ENCODE measurements at regions not wholly inside any gene's neighbourhood (a gene's known extent, or its start where the extent isn't known, plus 50 kb on each side); places are given as distances from the start of the nearest gene placed in this dataset.

DNA sequence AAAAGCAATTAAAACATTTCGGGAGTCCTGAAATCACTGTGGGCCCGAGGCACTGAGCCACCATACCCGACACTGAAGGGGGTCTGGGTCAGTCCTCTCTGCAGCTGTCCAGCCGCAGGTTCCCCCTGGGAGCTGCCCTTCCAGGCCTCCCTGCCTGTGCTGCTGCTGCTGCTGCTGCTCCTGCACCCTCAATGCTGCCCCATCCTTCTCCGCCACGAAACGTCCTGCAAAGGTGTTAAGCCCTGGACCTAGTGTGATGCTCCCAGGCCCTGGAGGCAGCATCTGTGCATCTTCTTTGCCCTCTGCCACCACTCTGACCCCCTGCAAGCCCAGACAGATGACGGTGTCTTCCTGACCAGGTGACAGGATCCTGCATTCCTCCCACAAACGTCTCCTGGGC is 513.3 kb downstream of the NPHP4 start:
- no peaks in the 10 kb centered on the region for H3K36me3 ChIP-seq (ENCODE audit: control insufficient read depth, low read depth, low read length)
- H3K4me3 ChIP-seq (ENCODE audit: low read length): no peak overlapping the region
- H3K27me3 ChIP-seq (ENCODE audit: control insufficient read depth, insufficient read depth, low read length): peaks cover 5% of the 10 kb centered on the region
- no peak overlapping the region for H3K9ac ChIP-seq (ENCODE audit: low read length)
- H3K9me3 ChIP-seq (ENCODE audit: control insufficient read depth, low read depth, low read length): no peaks in the 10 kb centered on the region
- H3K4me1 ChIP-seq (ENCODE audit: control insufficient read depth, low read depth, low read length): peaks cover 12% of the 10 kb centered on the region
- H3K27ac ChIP-seq (ENCODE audit: low read length): no peak overlapping the region

DNA sequence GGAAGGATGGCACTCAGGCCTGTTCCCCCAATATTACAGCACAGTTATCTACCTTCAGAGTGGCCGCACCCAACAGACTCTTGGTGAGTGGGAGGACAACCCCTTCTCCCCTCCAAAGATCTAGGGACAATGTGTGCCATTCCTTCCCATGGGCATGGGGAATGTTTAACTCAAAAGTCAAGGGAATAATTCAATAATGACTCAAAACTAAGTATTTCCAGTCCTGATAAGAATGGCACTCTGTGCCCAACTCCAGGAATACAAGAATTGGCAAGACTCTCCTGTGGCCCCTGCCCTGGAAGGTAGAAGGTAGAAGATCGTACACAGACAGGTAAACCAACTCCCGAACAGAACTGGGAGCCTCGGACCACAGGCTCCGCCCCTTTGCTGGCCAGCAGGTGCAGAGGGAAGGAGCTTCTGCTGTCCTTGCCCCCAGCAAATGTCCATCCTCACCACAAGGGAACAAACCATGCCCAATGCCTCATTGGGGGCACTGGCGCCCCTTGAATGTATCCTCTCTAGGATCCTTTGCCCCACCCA is 514.0 kb downstream of the NPHP4 start:
- no peaks in the 10 kb centered on the region for H3K36me3 ChIP-seq (ENCODE audit: control insufficient read depth, low read depth, low read length)
- peaks cover 12% of the 10 kb centered on the region for H3K4me1 ChIP-seq (ENCODE audit: control insufficient read depth, low read depth, low read length)
- H3K27me3 ChIP-seq (ENCODE audit: control insufficient read depth, insufficient read depth, low read length): peaks cover 5% of the 10 kb centered on the region
- no peak overlapping the region for H3K4me3 ChIP-seq (ENCODE audit: low read length)
- H3K9ac ChIP-seq (ENCODE audit: low read length): no peak overlapping the region
- H3K27ac ChIP-seq (ENCODE audit: low read length): no peak overlapping the region
- no peaks in the 10 kb centered on the region for H3K9me3 ChIP-seq (ENCODE audit: control insufficient read depth, low read depth, low read length)

GRCh38 chr1:5477716-5478115 is 514.5 kb downstream of the NPHP4 start:
- H3K9ac ChIP-seq (ENCODE audit: low read length): no peak overlapping the region
- peaks cover 12% of the 10 kb centered on the region for H3K4me1 ChIP-seq (ENCODE audit: control insufficient read depth, low read depth, low read length)
- H3K4me3 ChIP-seq (ENCODE audit: low read length): no peak overlapping the region
- H3K9me3 ChIP-seq (ENCODE audit: control insufficient read depth, low read depth, low read length): no peaks in the 10 kb centered on the region
- no peak overlapping the region for H3K27ac ChIP-seq (ENCODE audit: low read length)
- no peaks in the 10 kb centered on the region for H3K36me3 ChIP-seq (ENCODE audit: control insufficient read depth, low read depth, low read length)
- H3K27me3 ChIP-seq (ENCODE audit: control insufficient read depth, insufficient read depth, low read length): peaks cover 5% of the 10 kb centered on the region

GRCh38 chr1:5475572-5475971 is 516.7 kb downstream of the NPHP4 start:
- H3K27me3 ChIP-seq (ENCODE audit: control insufficient read depth, insufficient read depth, low read length): no peaks in the 10 kb centered on the region
- H3K36me3 ChIP-seq (ENCODE audit: control insufficient read depth, low read depth, low read length): no peaks in the 10 kb centered on the region
- H3K9ac ChIP-seq (ENCODE audit: low read length): no peak overlapping the region
- H3K9me3 ChIP-seq (ENCODE audit: control insufficient read depth, low read depth, low read length): no peaks in the 10 kb centered on the region
- no peak overlapping the region for H3K4me3 ChIP-seq (ENCODE audit: low read length)
- H3K27ac ChIP-seq (ENCODE audit: low read length): no peak overlapping the region
- H3K4me1 ChIP-seq (ENCODE audit: control insufficient read depth, low read depth, low read length): peaks cover 12% of the 10 kb centered on the region

- no peaks in the 10 kb centered on the region for H3K27me3 ChIP-seq (ENCODE audit: control insufficient read depth, insufficient read depth, low read length)
- no peaks in the 10 kb centered on the region for H3K9me3 ChIP-seq (ENCODE audit: control insufficient read depth, low read depth, low read length)
- no peak overlapping the region for H3K9ac ChIP-seq (ENCODE audit: low read length)
- no peak overlapping the region for H3K4me3 ChIP-seq (ENCODE audit: low read length)
- peaks cover 12% of the 10 kb centered on the region for H3K4me1 ChIP-seq (ENCODE audit: control insufficient read depth, low read depth, low read length)
- H3K36me3 ChIP-seq (ENCODE audit: control insufficient read depth, low read depth, low read length): no peaks in the 10 kb centered on the region
- H3K27ac ChIP-seq (ENCODE audit: low read length): no peak overlapping the region
Measured at GRCh38 chr1:5473268-5473667, 519.0 kb downstream of the NPHP4 start.

DNA sequence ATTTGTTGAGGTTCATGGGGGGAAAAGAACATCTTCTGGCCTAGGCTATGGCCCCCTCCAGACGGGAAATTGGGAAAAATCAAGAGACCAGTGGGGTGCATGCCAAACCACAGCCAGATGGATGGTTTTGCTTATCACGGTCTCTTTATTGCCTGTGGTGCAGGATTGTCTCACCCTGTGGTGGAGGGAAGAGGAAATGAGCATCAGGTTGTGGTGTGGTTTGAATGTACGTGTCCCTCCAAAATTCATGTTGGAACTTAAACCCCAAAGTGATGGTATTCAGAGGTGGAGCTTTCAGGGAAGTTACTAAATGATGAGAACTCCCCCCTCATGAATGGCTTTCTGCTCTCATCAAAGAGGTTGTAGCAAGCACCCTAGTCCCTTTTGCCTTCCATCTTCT is 525.7 kb downstream of the NPHP4 start:
- H3K9me3 ChIP-seq (ENCODE audit: control insufficient read depth, low read depth, low read length): no peaks in the 10 kb centered on the region
- H3K36me3 ChIP-seq (ENCODE audit: control insufficient read depth, low read depth, low read length): no peaks in the 10 kb centered on the region
- no peak overlapping the region for H3K4me3 ChIP-seq (ENCODE audit: low read length)
- H3K27ac ChIP-seq (ENCODE audit: low read length): no peak overlapping the region
- no peaks in the 10 kb centered on the region for H3K4me1 ChIP-seq (ENCODE audit: control insufficient read depth, low read depth, low read length)
- no peaks in the 10 kb centered on the region for H3K27me3 ChIP-seq (ENCODE audit: control insufficient read depth, insufficient read depth, low read length)
- H3K9ac ChIP-seq (ENCODE audit: low read length): no peak overlapping the region

GRCh38 chr1:5465281-5465711 is 526.9 kb downstream of the NPHP4 start:
- H3K36me3 ChIP-seq (ENCODE audit: control insufficient read depth, low read depth, low read length): no peaks in the 10 kb centered on the region
- no peak overlapping the region for H3K4me3 ChIP-seq (ENCODE audit: low read length)
- H3K9ac ChIP-seq (ENCODE audit: low read length): no peak overlapping the region
- H3K9me3 ChIP-seq (ENCODE audit: control insufficient read depth, low read depth, low read length): no peaks in the 10 kb centered on the region
- H3K27ac ChIP-seq (ENCODE audit: low read length): no peak overlapping the region
- H3K4me1 ChIP-seq (ENCODE audit: control insufficient read depth, low read depth, low read length): no peaks in the 10 kb centered on the region
- no peaks in the 10 kb centered on the region for H3K27me3 ChIP-seq (ENCODE audit: control insufficient read depth, insufficient read depth, low read length)

DNA sequence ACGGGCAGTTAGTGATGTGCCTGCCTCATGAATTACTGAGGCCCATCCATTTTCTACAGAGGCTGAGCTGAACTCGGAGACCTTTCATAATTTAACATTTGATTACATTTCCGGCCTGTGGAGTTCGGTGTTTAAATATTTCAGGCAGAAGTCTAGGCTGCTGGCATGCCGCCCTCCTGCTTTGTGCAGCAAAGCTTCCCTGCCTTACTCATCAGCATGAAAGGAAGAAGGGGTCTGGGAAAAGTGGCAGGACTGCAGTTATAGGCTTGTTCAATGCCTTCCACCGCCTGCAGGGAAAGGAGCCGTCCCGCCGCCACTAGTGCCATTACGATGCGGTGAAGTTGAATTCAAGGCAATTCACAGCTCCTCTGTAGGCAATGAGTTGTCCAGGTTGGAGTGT is 527.9 kb downstream of the NPHP4 start:
- no peaks in the 10 kb centered on the region for H3K27me3 ChIP-seq (ENCODE audit: control insufficient read depth, insufficient read depth, low read length)
- H3K4me3 ChIP-seq (ENCODE audit: low read length): no peak overlapping the region
- H3K9me3 ChIP-seq (ENCODE audit: control insufficient read depth, low read depth, low read length): no peaks in the 10 kb centered on the region
- H3K36me3 ChIP-seq (ENCODE audit: control insufficient read depth, low read depth, low read length): no peaks in the 10 kb centered on the region
- H3K9ac ChIP-seq (ENCODE audit: low read length): no peak overlapping the region
- H3K27ac ChIP-seq (ENCODE audit: low read length): no peak overlapping the region
- H3K4me1 ChIP-seq (ENCODE audit: control insufficient read depth, low read depth, low read length): no peaks in the 10 kb centered on the region

DNA sequence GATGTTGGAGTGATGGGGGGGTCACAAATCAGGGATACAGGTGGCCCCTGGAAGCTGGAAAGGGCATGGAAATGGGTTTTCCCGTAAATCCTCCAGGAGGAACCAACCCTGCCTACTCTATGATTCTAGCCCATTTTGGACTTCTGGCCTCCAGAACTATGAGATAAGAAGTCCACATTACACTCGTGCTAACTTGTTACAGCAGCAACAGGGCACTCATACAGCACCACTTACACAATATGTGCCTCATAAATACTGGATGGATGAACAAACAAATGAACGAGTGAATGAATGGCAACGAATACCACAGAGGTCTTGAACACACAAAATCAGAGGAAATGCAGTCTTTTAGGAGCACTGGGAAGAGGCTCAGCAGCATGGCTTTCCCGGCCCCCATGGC is 531.3 kb downstream of the NPHP4 start:
- no peak overlapping the region for H3K4me3 ChIP-seq (ENCODE audit: low read length)
- H3K4me1 ChIP-seq (ENCODE audit: control insufficient read depth, low read depth, low read length): no peaks in the 10 kb centered on the region
- no peak overlapping the region for H3K27ac ChIP-seq (ENCODE audit: low read length)
- no peak overlapping the region for H3K9ac ChIP-seq (ENCODE audit: low read length)
- no peaks in the 10 kb centered on the region for H3K36me3 ChIP-seq (ENCODE audit: control insufficient read depth, low read depth, low read length)
- no peaks in the 10 kb centered on the region for H3K9me3 ChIP-seq (ENCODE audit: control insufficient read depth, low read depth, low read length)
- H3K27me3 ChIP-seq (ENCODE audit: control insufficient read depth, insufficient read depth, low read length): no peaks in the 10 kb centered on the region

- Histone ChIP-seq H3K27me3 (ENCODE audit: control insufficient read depth, insufficient read depth, low read length) (no peaks in the 10 kb centered on the region), H3K4me1 (ENCODE audit: control insufficient read depth, low read depth, low read length) (peaks cover 6% of the 10 kb centered on the region), H3K27ac (ENCODE audit: low read length) (no peak overlapping the region), H3K4me3 (ENCODE audit: low read length) (no peak overlapping the region), H3K9ac (ENCODE audit: low read length) (no peak overlapping the region), H3K36me3 (ENCODE audit: control insufficient read depth, low read depth, low read length) (no peaks in the 10 kb centered on the region), H3K9me3 (ENCODE audit: control insufficient read depth, low read depth, low read length) (no peaks in the 10 kb centered on the region)
Measured at GRCh38 chr1:5459839-5460610, 532.2 kb downstream of the NPHP4 start.

- no peak overlapping the region for H3K4me3 ChIP-seq (ENCODE audit: low read length)
- no peaks in the 10 kb centered on the region for H3K9me3 ChIP-seq (ENCODE audit: control insufficient read depth, low read depth, low read length)
- H3K27ac ChIP-seq (ENCODE audit: low read length): no peak overlapping the region
- H3K36me3 ChIP-seq (ENCODE audit: control insufficient read depth, low read depth, low read length): no peaks in the 10 kb centered on the region
- H3K9ac ChIP-seq (ENCODE audit: low read length): no peak overlapping the region
- peaks cover 8% of the 10 kb centered on the region for H3K4me1 ChIP-seq (ENCODE audit: control insufficient read depth, low read depth, low read length)
- no peaks in the 10 kb centered on the region for H3K27me3 ChIP-seq (ENCODE audit: control insufficient read depth, insufficient read depth, low read length)
Measured at GRCh38 chr1:5458248-5458647, 534.0 kb downstream of the NPHP4 start.
